ENCODE measurements at regions not wholly inside any gene's neighbourhood (a gene's known extent, or its start where the extent isn't known, plus 50 kb on each side); places are given as distances from the start of the nearest gene placed in this dataset.

DNA sequence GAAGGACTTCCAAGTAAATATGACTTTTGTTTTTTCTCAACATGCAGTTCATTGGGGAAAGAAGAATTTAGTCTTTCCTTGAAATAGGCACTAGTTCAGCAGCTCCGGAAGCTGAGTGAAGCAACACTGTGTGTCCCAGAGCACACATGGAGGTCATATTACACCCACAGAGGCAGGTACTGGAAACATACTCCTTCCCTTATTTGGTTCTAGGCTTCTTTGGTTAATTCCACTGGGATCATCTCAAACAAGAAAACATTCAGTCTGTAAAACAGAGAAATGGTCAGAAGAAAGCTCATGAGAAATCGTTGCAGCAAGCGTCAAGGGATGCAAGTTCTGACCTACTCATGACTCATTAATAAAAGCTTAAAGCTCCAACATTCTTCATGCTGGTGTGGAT lies 175.1 kb upstream of the PCSK5 start:
- H4K20me1 ChIP-seq (replicated peaks; ENCODE audit: control insufficient read depth, extremely low read depth, insufficient read depth, low read length), result no peaks in the 10 kb centered on the region
- FAIRE-seq (no peak), DNase-seq (ENCODE audit: low read depth, low spot score) (no peak)
- no peaks in the 10 kb centered on the region for H3K9me1 ChIP-seq (replicated peaks; ENCODE audit: control insufficient read depth, extremely low read depth, insufficient read depth, low read length)
- ChIA-PET POLR2A (no interaction called here), CTCF (no interaction called here)
- H3K9ac ChIP-seq (replicated peaks; ENCODE audit: extremely low read depth, insufficient read depth, low read length), result no peak overlapping the region
- H3K4me2 ChIP-seq (ENCODE audit: insufficient read depth, low read length), result no peak overlapping the region
- TF ChIP-seq MYC (IDR thresholded peaks at IDR 0.05; ENCODE audit: low read depth, low read length) (no peak), FOS (IDR thresholded peaks at IDR 0.05; ENCODE audit: borderline replicate concordance, insufficient read depth, low read length) (no peak), POLR2A (IDR thresholded peaks at IDR 0.05; ENCODE audit: low read depth, low read length) (no peak), JUN (IDR thresholded peaks at IDR 0.05; ENCODE audit: borderline replicate concordance, insufficient read depth, insufficient read length, low read depth) (no peak), POLR2AphosphoS5 (IDR thresholded peaks at IDR 0.05; ENCODE audit: insufficient read depth, low read depth, low read length) (no peak), EZH2 (IDR thresholded peaks at IDR 0.05; ENCODE audit: borderline replicate concordance, low read depth, low read length, severe bottlenecking) (no peak), GATA2 (IDR thresholded peaks at IDR 0.05; ENCODE audit: insufficient read depth, insufficient read length, low read depth, low read length) (no peak)
- TF ChIP-seq, protein P1, sequence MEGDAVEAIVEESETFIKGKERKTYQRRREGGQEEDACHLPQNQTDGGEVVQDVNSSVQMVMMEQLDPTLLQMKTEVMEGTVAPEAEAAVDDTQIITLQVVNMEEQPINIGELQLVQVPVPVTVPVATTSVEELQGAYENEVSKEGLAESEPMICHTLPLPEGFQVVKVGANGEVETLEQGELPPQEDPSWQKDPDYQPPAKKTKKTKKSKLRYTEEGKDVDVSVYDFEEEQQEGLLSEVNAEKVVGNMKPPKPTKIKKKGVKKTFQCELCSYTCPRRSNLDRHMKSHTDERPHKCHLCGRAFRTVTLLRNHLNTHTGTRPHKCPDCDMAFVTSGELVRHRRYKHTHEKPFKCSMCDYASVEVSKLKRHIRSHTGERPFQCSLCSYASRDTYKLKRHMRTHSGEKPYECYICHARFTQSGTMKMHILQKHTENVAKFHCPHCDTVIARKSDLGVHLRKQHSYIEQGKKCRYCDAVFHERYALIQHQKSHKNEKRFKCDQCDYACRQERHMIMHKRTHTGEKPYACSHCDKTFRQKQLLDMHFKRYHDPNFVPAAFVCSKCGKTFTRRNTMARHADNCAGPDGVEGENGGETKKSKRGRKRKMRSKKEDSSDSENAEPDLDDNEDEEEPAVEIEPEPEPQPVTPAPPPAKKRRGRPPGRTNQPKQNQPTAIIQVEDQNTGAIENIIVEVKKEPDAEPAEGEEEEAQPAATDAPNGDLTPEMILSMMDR (IDR thresholded peaks at IDR 0.05; ENCODE audit: extremely low read depth in 1 of 2, insufficient read depth in 1 of 2, low read depth in 1 of 2, low read length in 2 of 2), result no peak
- TF ChIP-seq, protein P2, sequence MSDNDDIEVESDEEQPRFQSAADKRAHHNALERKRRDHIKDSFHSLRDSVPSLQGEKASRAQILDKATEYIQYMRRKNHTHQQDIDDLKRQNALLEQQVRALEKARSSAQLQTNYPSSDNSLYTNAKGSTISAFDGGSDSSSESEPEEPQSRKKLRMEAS (IDR thresholded peaks at IDR 0.05; ENCODE audit: insufficient read depth, insufficient read length), result no peak
- no peaks in the 10 kb centered on the region for H3K79me2 ChIP-seq (ENCODE audit: control insufficient read depth, insufficient read depth, low read length)
- dilution Hi-C loops (cut with MboI; ENCODE audit: extremely low pct_ligation_motif_present, low sequenced_read_pairs) (no loop called here), intact Hi-C loops (cut with micrococcal nuclease) (no loop called here)
- H3K27me3 ChIP-seq (ENCODE audit: control insufficient read depth in 2 of 2, insufficient read depth in 2 of 2, low read length in 2 of 2), result no peaks in the 10 kb centered on the region
- BruUV-seq (replicated peaks), result no TSS peak
- H3K36me3 ChIP-seq (ENCODE audit: control insufficient read depth in 2 of 2, extremely low read depth in 1 of 2, insufficient read depth in 2 of 2, low read length in 2 of 2), result no peaks in the 10 kb centered on the region
- no peaks in the 10 kb centered on the region for H3K9me3 ChIP-seq (replicated peaks; ENCODE audit: control insufficient read depth, insufficient read depth, low read length)
- no peak overlapping the region for H2AFZ ChIP-seq (ENCODE audit: low read depth, low read length)
- no peak overlapping the region for H3K27ac ChIP-seq (ENCODE audit: insufficient read depth, low read depth, low read length)
- no peak overlapping the region for H3K4me3 ChIP-seq (replicated peaks in 1 of 3; ENCODE audit: insufficient read depth in 1 of 3, low read depth in 1 of 3, low read length in 3 of 3)
- H3K4me1 ChIP-seq (ENCODE audit: control insufficient read depth, extremely low read depth, insufficient read depth, low read length), result no peaks in the 10 kb centered on the region
